Left ventricle myocardium superior (tissue), 1 donor: ENCODE measurements at regions not wholly inside any gene's neighbourhood (a gene's known extent, or its start where the extent isn't known, plus 50 kb on each side); places are given as distances from the start of the nearest gene placed in this dataset.
A peak's percentile ranks its signal among the peaks of the same experiment; 100 is the strongest.

ENCODE experiments used
- ATAC-seq: fragments of 200-7000 bp; cut with Tn5 transposase; one replicate; pipeline ENCODE4 v1.9.1; 2020; ENCODE audit warnings: mild to moderate bottlenecking, moderate library complexity
- DNase-seq: peaks from one replicate; pipeline ENCODE4 v3.0.0-alpha.2; 2020
- intact Hi-C: fragments of 100-400 bp; cut with micrococcal nuclease; formaldehyde crosslinking; loops from one replicate; pipeline ENCODE4 v1.11.0; 2022
- donor health status: DM: no; HTN: yes; CAD: no; lungs with severe emphysema.

DNA sequence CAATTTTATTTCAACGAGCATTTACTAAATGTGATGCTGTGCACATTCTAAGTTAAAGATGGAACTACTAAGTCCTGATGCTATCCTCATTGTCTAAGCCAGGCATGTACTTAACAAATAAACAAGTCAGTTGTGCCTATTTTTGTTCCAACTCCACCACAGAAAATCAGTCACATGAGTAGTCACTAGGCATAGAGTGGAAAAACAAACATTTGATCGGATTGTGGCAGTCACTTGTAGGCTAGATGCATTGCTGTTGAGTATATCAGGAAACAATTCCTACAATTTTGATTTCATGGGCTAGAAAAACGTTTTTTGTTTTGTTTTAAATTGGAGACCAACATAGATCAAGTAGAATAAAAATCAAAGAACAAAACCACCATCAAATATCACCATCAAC lies 177.6 kb upstream of the SLC25A13 start:
- ATAC-seq (no peak), DNase-seq (no peak)
- intact Hi-C loops, result no loop called here

DNA sequence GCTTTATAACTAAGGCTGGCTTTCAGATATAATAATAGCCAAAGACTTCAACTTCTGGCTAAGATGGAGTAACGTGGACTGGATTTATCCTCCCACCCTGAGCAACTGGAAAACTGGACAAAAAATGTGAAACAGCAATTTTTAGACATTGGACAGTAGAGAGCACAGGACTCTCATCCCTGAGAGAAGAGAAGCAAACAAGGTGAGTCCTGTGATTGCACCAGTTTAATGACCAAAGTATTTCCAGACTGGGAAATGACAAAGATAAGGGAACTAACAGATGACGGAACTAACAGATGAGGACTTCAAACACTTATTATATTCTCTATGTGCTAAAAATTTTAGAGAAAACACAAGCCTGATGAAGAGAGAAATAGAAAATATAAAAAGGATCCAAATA lies 175.7 kb upstream of the SLC25A13 start:
- intact Hi-C loops, result no loop called here
- no peak for DNase-seq
- no peak for ATAC-seq

DNA sequence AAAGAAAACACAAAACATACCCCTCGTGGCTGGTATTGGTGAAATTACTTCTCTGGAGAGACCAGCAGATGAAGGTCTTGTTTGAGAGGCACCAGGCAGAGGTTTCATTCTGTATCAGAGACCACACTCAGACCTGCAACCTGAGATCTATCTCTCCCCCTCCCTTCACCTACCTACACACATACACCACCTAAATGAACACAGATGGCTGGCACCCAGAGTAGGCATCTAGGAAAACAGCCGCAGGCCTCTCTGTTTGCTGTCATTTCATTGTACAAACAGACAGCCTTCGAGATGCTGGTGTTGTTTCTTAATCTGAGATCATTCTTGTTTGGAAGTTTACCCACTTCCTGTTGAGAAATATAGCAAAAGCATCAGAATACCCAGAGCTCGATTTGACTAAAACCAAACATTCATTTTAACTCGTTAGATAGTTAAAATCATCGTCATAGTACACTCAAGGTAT lies 173.9 kb upstream of the SLC25A13 start:
- intact Hi-C loops, result no loop called here
- DNase-seq (no peak), ATAC-seq (no peak)

DNA sequence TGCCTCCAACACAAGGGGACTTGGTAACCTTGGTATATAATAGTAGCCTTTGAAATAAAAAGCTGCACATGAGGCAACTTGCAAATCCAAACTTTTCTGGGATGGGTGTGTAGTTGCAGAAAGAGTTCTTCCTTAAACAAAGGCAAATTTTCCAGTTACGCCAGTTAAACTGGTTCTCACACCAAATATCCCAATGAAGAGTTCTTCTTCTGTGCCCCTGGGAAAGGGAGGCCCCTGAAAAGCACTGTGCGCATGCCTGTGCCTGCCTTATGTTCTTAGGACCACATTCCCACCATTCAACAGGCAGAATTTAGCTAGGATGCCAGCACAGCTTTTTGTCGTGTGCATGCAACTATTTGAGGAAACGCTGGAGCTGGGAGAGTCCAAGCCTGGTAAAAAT lies 164.8 kb upstream of the SLC25A13 start:
- ATAC-seq, result no peak
- DNase-seq, result no peak
- intact Hi-C loops, result no loop called here

DNA sequence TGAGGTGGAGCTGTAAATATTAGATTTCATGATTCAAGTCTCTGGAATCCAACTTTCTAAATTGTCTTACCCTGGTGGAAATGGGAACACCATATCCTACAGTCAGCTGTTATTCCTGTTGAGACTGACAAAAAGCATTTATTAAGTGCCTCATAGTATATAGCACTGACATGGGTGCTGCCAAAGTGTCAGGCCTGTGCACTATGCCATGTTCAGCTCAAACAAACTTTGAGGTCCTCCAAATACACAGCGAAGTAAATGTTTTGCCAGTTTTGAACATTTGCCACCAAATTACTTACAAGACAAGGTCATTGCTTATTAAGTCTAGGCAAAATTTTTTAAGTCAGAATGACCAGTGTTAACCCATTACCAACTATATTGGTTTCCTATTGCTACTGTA lies 162.9 kb upstream of the SLC25A13 start:
- intact Hi-C loops, result no loop called here
- ATAC-seq (no peak), DNase-seq (no peak)

DNA sequence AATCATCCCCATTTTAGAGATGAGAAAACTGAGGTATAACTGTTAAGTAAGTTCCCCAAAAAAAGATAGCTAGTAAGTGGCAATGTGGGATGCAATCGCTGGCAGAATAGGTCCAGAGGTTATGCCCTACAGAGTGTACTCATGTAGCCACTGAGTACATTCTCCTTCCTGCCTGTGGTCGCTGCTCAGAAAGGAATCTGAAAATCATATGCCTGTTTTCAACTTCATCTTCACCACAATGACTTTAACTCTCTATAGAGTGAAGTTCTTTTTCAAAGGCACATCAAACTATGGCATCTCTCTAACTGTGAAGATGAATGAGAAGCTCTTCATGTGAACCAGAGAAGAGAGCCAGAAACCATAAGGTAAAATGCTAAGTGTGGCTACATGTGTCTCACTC lies 162.2 kb upstream of the SLC25A13 start:
- intact Hi-C loops, result no loop called here
- DNase-seq (no peak), ATAC-seq (no peak)

DNA sequence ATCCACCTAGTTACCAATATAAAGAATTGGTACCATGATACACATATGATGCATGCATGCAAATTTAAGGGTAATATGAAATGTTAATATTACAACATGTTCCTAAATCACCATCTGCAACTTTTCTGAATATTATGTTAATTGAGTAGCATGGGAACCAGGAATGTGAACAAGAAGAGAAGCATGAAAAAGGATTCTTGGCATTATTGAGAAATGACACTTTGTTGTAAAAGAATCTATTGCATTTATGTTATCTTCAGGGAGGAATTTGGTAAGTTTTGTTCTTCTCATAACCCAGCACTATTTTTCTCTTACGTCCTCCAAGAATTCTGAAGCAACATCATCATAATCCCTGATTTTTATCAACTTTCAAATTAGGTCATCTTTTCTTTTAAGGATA lies 159.9 kb upstream of the SLC25A13 start:
- ATAC-seq (no peak), DNase-seq (no peak)
- intact Hi-C loops, result no loop called here

DNA sequence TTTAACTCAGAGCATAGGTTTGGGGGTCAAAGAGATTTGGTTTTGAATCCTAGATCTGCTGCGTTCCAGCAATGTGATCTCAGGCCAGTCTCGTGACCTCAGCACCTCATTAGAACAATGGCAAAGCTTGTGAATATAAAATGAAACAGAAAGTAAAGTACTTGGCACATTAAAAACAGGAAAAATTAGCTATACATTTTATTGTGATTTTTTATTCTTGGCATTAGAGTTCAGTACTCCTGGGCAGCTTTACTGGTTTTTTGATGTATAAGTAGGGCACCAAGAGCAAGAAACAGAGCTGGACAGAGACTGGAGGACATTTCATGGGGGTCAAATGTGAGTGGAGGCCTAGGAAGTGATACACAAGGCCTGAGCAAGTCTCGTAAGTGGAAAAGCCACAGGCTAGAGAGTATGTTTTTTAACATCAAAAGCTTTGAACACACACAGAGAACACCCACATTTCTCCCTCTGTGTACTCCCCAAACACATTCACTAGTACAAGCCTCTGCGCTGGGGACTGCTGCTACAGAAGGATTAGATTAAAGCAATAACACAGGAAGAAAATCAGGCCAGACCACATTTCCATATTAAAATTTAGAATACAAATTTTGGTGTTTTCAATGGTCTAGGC lies 157.2 kb upstream of the SLC25A13 start:
- DNase-seq (no peak), ATAC-seq (no peak)
- intact Hi-C loops, result no loop called here

DNA sequence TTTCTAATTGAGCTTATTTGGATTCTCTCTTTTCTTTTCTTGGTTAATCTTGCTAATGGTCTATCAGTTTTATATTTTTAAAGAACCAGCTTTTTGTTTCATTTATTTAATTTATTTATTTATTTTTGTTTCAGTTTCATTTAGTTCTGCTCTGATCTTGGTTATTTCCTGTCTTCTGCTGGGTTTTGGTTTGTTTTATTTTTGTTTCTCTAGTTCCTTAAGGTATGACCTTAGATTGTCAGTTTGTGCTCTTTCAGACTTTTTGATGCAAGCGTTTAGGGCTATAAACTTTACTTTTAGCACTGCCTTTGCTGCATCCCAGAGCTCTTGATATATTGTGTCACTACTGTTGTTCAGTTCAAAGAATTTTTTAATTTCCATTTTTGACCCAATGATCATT lies 149.7 kb upstream of the SLC25A13 start:
- DNase-seq, result no peak
- intact Hi-C loops, result no loop called here
- ATAC-seq, result no peak

DNA sequence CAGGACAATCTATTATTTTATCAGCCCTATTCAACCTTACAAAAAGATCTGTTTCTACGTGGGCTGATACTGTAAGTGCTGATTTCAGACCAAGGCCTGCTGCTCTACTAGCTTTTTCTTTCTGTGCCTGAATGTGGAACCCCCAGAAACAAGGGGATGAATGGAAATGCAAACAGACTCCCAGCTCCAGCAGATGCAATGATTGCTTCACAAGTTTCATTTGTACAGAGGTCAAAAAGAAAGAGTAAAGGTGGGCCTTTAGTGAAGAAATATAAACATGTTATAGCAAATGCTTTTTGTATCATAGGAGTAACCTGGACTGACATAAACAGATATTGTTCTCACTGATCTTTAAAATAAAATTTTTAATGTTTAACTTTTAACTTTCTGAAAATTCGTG lies 130.2 kb upstream of the SLC25A13 start:
- DNase-seq (no peak), ATAC-seq (no peak)
- intact Hi-C loops, result no loop called here

DNA sequence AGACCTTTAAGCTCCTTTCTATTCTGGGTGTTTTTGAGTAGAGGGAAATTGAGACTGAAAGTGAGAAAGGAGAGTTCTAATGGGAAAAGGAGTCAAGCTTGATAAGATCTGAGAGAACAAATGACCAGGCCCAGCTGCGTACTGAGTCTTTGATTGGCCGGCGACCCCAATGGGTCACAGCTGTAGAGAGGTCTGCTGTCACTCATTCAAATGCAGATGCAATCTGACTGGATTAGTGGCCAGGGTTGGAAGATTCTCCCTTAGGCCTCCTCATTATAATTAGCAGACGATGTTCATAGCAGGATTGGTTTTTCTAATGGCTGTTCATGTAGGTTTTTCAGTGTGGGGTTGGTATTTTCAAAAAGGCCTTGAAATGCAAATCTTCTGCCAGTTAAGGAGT lies 127.2 kb upstream of the SLC25A13 start:
- intact Hi-C loops, result no loop called here
- no peak for DNase-seq
- ATAC-seq, result no peak

DNA sequence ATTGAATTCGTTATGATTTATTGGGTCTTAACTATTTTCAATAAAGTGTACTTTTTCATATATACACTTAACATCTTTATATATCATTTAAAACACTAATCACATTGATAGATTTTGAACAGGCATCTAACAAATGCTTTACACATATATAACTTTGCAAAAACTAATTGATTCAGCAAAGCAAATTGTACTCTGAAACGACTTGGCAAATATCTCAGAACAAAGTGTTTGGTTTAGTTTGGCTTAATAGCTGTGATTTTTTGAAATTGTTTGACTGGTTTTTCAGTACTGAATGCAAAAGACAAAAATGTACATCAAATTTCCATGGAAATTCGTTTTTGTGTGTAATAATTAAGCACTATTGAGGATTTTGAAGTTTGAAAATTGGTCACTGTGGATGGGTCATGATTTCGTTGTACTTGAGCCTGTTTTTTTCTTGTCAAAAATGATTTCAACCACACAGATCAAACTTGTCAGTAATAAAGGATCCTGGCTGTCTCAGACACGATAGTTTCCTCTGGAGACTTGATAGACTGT lies 125.3 kb upstream of the SLC25A13 start:
- intact Hi-C loops, result no loop called here
- DNase-seq (no peak), ATAC-seq (no peak)

DNA sequence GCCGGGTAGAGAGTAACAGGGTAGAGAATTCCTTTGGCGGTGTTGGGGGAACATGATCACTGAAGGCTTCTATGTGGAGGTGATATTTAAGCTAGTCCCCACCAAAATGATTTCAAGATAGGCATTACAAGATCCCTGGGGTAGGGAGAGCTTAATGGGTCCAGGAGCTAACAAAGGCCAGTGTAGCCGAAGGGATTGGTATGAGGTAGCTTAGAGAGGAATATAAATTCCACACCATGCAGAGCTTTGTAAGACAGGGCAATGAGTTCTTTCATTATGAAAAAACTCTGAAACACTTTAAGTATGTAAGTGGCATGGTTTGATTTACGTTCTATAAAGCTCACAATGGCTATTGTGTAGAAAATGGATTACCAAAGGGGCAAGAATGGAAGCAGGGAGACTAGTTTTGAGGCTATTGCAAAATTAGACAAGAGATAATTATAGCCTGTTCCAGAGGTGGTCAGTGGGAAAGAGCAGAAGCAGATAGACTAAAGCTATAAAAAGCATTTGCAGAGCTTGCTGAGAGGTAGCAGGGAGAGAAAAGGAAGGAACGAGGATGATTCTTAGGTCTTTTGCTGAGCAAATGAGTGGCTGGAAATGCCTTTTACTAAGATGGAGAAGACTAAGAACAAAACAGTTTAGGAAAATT lies 119.7 kb upstream of the SLC25A13 start:
- peak; percentile 82 for ATAC-seq
- intact Hi-C loops, result no loop called here
- DNase-seq, result no peak

DNA sequence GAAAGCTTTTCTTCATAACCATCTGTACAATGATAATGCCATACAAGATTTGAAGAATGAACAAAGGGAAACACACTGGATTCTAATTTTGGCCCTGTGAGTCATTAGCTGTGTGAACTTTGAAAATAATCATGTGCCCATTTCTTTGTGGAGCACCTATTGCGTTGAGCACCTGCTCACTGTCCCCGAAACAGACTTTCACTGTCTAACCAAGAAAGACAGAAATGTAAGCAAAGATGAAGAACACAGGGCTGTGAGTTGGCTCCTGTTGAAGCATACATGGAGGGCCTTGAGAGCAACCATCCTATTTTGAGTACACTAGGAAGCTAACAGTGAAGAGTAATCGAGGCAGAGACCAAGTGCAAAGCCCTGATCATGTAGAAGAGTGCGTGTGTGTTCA lies 118.4 kb upstream of the SLC25A13 start:
- intact Hi-C loops, result no loop called here
- DNase-seq (no peak), ATAC-seq (no peak)

DNA sequence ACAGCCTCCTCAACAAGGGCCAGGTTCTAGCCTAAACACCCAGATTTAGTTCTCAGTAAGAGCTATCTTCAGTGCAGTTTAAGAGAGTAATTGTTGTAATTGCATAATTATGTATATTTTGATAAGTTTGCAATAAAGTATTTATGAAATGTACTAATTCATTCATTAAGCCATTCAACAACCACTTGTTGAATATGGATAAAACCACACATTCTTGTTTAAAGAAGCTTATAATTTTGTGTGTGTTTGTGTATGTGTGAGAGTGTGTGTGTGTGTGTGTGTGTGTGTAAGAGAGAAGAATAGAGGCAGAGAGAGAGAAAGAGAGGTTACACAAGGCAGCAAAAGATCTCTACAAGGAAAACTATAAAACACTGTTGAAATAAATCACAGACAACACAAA lies 115.0 kb upstream of the SLC25A13 start:
- DNase-seq (no peak), ATAC-seq (no peak)
- intact Hi-C loops, result no loop called here

DNA sequence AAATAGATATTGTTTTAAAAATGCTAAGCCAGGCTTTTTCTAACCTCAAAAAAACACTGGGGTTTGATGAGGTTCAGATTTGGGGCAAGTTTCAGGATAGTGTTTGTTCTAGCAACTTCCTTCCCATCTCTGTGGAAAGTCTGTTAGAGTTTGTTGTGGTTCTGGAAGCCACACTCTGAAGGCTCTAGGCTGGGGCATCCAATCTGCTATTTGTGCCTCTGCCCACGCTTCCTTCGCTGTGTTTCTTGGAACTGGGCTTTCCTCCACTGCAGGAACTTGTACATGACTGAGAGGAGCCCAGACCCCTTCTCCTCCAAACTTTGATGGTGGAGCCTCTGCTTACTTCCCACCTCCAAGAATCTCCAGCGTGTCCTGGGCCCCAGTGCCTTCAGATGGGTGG lies 108.5 kb upstream of the SLC25A13 start:
- intact Hi-C loops, result no loop called here
- ATAC-seq (no peak), DNase-seq (no peak)

DNA sequence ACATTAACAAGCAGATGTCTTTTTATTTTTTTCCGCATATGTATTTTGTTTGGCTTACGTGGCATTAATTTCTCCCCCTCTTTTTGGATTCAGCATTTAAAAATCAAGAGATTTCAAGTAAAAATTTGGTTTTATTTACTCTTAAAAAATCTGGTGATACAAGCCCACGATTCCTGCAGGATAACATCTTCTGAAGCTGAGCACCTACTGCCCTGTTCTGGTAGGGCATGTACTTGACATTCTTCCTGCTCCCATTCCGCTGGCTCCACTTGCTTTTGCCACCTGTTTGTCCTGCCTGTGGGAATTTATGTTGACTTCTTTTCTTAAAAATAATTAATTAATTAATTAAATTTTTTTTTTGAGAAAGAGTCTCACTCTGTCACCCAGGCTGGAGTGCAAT lies 105.2 kb upstream of the SLC25A13 start:
- intact Hi-C loops, result no loop called here
- DNase-seq (no peak), ATAC-seq (no peak)

DNA sequence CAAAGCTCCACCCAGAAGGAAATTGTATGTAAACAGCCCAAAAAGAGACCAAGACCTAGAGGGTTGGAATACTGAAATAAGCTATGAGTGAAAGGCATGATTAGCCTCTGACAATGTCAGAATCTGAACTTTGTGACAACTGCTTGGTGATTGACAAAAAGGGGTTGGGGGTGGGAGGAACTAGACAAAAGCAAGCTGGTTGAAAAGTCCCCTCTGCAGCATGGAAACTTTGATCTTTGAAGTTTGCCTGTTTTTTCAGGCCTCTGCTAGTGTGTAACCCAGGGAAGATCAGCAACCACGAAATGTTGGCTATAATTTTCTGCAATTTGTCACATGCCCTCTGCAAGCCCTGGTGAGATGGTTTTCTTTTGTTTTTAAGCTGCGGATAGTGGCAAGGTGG lies 104.8 kb upstream of the SLC25A13 start:
- ATAC-seq (no peak), DNase-seq (no peak)

DNA sequence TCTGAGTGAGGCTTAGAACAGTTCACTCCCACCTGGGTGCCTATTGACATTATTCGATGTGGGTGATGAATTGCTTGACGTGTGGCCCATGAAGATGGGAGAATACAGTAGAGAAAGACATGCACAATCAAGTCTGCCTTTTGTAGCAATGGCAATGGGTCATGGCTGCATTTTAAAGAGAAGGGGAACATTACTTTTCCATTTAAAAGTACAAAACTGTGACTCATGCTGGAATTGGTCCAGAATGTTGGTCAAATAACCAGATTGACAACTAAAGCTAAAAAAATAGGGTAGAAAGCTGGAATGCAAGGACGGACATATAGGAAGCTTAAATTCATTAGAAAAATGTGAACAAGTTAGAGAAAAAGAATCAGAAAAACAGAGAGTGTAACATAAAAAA lies 104.1 kb upstream of the SLC25A13 start:
- no peak for DNase-seq
- intact Hi-C loops, result no loop called here
- ATAC-seq, result no peak

More for the DNA sequence above, 104.8 kb upstream of the SLC25A13 start:
- intact Hi-C loops, result no loop called here

DNA sequence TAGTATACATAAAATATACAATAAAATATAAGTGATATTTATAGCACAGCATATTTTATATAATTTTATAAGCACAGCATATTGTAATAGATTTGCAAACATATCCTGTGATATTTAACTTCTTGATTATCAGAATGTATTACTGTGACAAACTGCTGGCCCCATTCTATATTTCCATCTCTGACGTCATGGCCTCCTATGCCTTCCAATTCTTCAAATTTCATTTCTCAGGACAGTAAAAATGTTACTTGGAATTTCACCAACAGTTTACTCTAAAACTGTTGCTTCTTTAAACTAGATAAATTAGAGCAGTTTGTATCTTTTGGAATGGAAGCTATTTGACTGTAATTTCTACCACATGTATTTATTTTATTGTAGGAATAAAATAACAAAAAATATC lies 102.5 kb upstream of the SLC25A13 start:
- no peak for ATAC-seq
- intact Hi-C loops, result no loop called here
- no peak for DNase-seq

DNA sequence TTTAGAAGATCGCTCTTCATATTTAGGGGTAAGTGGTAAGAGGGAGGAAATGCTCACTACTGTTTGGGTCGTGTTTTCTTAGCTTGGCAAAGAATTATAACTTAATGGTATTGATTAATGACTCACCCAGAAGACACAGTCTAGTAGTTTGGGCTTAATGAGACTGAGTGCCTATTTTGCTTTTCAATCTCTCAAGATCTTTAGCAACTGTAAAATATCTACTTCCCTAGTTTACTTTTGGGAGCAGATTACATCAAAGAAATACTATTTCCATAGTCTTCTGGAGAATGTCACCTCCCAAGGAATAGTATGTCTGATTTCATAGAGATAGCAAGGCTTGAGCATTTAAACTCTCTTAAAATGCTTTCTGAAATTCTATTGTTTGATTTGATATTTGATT lies 100.5 kb upstream of the SLC25A13 start:
- intact Hi-C loops, result no loop called here
- DNase-seq, result no peak
- ATAC-seq, result no peak
